ENCODE measurements at regions not wholly inside any gene's neighbourhood (a gene's known extent, or its start where the extent isn't known, plus 50 kb on each side); places are given as distances from the start of the nearest gene placed in this dataset.

GRCh38 chr6:48928937-48929336 is 534.1 kb downstream of the MMUT start:
- CTCF ChIA-PET: no interaction called here

GRCh38 chr6:48922837-48923236 is 540.2 kb downstream of the MMUT start:
- no peaks in the 10 kb centered on the region for H3K9me3 Mint-ChIP-seq (ENCODE audit: low read depth)
- intact Hi-C loops (cut with DNase I, micrococcal nuclease): no loop called here
- no peaks in the 10 kb centered on the region for H3K27me3 Mint-ChIP-seq
- DNase-seq: no peak
- no peak for ATAC-seq
- POLR2A ChIA-PET: no interaction called here
- no peaks in the 10 kb centered on the region for H3K4me1 Mint-ChIP-seq
- no peaks in the 10 kb centered on the region for H3K36me3 Mint-ChIP-seq (ENCODE audit: low read depth)
- no peak overlapping the region for H3K4me3 Mint-ChIP-seq
- CTCF ChIA-PET: no interaction called here
- no peak overlapping the region for H3K27ac Mint-ChIP-seq

More at GRCh38 chr6:48928937-48929336, 534.1 kb downstream of the MMUT start:
- ATAC-seq (no peak), DNase-seq (no peak)
- intact Hi-C loops (cut with DNase I, micrococcal nuclease): no loop called here
- H3K27ac Mint-ChIP-seq: no peak overlapping the region
- no peaks in the 10 kb centered on the region for H3K27me3 Mint-ChIP-seq
- H3K36me3 Mint-ChIP-seq (ENCODE audit: low read depth): no peaks in the 10 kb centered on the region
- no peaks in the 10 kb centered on the region for H3K4me1 Mint-ChIP-seq
- H3K4me3 Mint-ChIP-seq: no peak overlapping the region
- POLR2A ChIA-PET: no interaction called here
- H3K9me3 Mint-ChIP-seq (ENCODE audit: low read depth): peaks cover 9% of the 10 kb centered on the region

- Mint-ChIP-seq H3K4me3 (no peak overlapping the region), H3K36me3 (ENCODE audit: low read depth) (no peaks in the 10 kb centered on the region), H3K4me1 (no peaks in the 10 kb centered on the region), H3K27ac (no peak overlapping the region), H3K9me3 (ENCODE audit: low read depth) (peaks cover 7% of the 10 kb centered on the region), H3K27me3 (no peaks in the 10 kb centered on the region)
- ChIA-PET POLR2A (no interaction called here), CTCF (interaction anchor here (0.5 to 0.6 kb wide), 2 partner anchors 25 to 201 kb away, joined by 3 read pairs; no protein-coding TSS in a partner anchor)
- ATAC-seq: no peak
- intact Hi-C loops (cut with DNase I, micrococcal nuclease): no loop called here
- no peak for DNase-seq
These were observed 543.5 kb downstream of the MMUT start for GRCh38 chr6:48919555-48919954.

GRCh38 chr6:48917233-48917632 is 545.8 kb downstream of the MMUT start:
- no peak for ATAC-seq
- ChIA-PET CTCF (no interaction called here), POLR2A (no interaction called here)
- Mint-ChIP-seq H3K4me1 (no peaks in the 10 kb centered on the region), H3K4me3 (no peak overlapping the region), H3K9me3 (ENCODE audit: low read depth) (peaks cover 7% of the 10 kb centered on the region), H3K27ac (no peak overlapping the region), H3K27me3 (no peaks in the 10 kb centered on the region), H3K36me3 (ENCODE audit: low read depth) (no peaks in the 10 kb centered on the region)
- intact Hi-C loops (cut with DNase I, micrococcal nuclease): no loop called here
- DNase-seq: no peak

GRCh38 chr6:48916607-48917006 is 546.4 kb downstream of the MMUT start:
- no peak for ATAC-seq
- Mint-ChIP-seq H3K27ac (no peak overlapping the region), H3K9me3 (ENCODE audit: low read depth) (peaks cover 7% of the 10 kb centered on the region), H3K4me3 (no peak overlapping the region), H3K27me3 (no peaks in the 10 kb centered on the region), H3K36me3 (ENCODE audit: low read depth) (no peaks in the 10 kb centered on the region), H3K4me1 (no peaks in the 10 kb centered on the region)
- POLR2A ChIA-PET: no interaction called here
- intact Hi-C loops (cut with DNase I, micrococcal nuclease): no loop called here
- CTCF ChIA-PET: no interaction called here
- no peak for DNase-seq

GRCh38 chr6:48915591-48915990 is 547.5 kb downstream of the MMUT start:
- Mint-ChIP-seq H3K9me3 (ENCODE audit: low read depth) (peaks cover 7% of the 10 kb centered on the region), H3K4me1 (no peaks in the 10 kb centered on the region), H3K4me3 (no peak overlapping the region), H3K36me3 (ENCODE audit: low read depth) (no peaks in the 10 kb centered on the region), H3K27ac (no peak overlapping the region), H3K27me3 (no peaks in the 10 kb centered on the region)
- CTCF ChIA-PET: no interaction called here
- POLR2A ChIA-PET: no interaction called here
- DNase-seq (no peak), ATAC-seq (no peak)
- intact Hi-C loops (cut with DNase I, micrococcal nuclease): no loop called here

- H3K27me3 Mint-ChIP-seq: no peaks in the 10 kb centered on the region
- H3K27ac Mint-ChIP-seq: no peak overlapping the region
- ChIA-PET CTCF (no interaction called here), POLR2A (no interaction called here)
- H3K9me3 Mint-ChIP-seq (ENCODE audit: low read depth): peaks cover 7% of the 10 kb centered on the region
- H3K4me1 Mint-ChIP-seq: no peaks in the 10 kb centered on the region
- ATAC-seq (no peak), DNase-seq (no peak)
- no peaks in the 10 kb centered on the region for H3K36me3 Mint-ChIP-seq (ENCODE audit: low read depth)
- H3K4me3 Mint-ChIP-seq: no peak overlapping the region
- intact Hi-C loops (cut with DNase I, micrococcal nuclease): no loop called here
These were observed 550.5 kb downstream of the MMUT start for GRCh38 chr6:48912503-48912902.

- Mint-ChIP-seq H3K36me3 (ENCODE audit: low read depth) (no peaks in the 10 kb centered on the region), H3K27me3 (no peaks in the 10 kb centered on the region), H3K27ac (no peak overlapping the region), H3K4me3 (no peak overlapping the region), H3K4me1 (no peaks in the 10 kb centered on the region), H3K9me3 (ENCODE audit: low read depth) (peaks cover 7% of the 10 kb centered on the region)
- intact Hi-C loops (cut with DNase I, micrococcal nuclease): no loop called here
- ATAC-seq: no peak
- ChIA-PET CTCF (interaction anchor here (0.6 kb wide), 1 partner anchor 522 kb away, joined by 3 read pairs; no protein-coding TSS in a partner anchor), POLR2A (no interaction called here)
- no peak for DNase-seq
These were observed 558.2 kb downstream of the MMUT start for GRCh38 chr6:48904809-48905208.

GRCh38 chr6:48894469-48894868 is 568.6 kb downstream of the MMUT start:
- ATAC-seq: no peak
- no peak overlapping the region for H3K27ac Mint-ChIP-seq

GRCh38 chr6:48893048-48893447 is 570.0 kb downstream of the MMUT start:
- ATAC-seq: no peak
- ChIA-PET POLR2A (no interaction called here), CTCF (no interaction called here)
- intact Hi-C loops (cut with DNase I, micrococcal nuclease): no loop called here
- Mint-ChIP-seq H3K4me1 (no peaks in the 10 kb centered on the region), H3K27me3 (no peaks in the 10 kb centered on the region), H3K27ac (no peak overlapping the region), H3K36me3 (ENCODE audit: low read depth) (no peaks in the 10 kb centered on the region), H3K4me3 (no peak overlapping the region), H3K9me3 (ENCODE audit: low read depth) (peaks cover 4% of the 10 kb centered on the region)
- DNase-seq: no peak

More at GRCh38 chr6:48894469-48894868, 568.6 kb downstream of the MMUT start:
- H3K4me3 Mint-ChIP-seq: no peak overlapping the region
- H3K27me3 Mint-ChIP-seq: no peaks in the 10 kb centered on the region
- DNase-seq: no peak
- H3K36me3 Mint-ChIP-seq (ENCODE audit: low read depth): no peaks in the 10 kb centered on the region
- intact Hi-C loops (cut with DNase I, micrococcal nuclease): no loop called here
- no peaks in the 10 kb centered on the region for H3K4me1 Mint-ChIP-seq
- peaks cover 4% of the 10 kb centered on the region for H3K9me3 Mint-ChIP-seq (ENCODE audit: low read depth)
- ChIA-PET CTCF (interaction anchor here (0.7 kb wide), 1 partner anchor 25 kb away, joined by 3 read pairs; no protein-coding TSS in a partner anchor), POLR2A (no interaction called here)

- no peak for ATAC-seq
- H3K9me3 Mint-ChIP-seq (ENCODE audit: low read depth): peaks cover 4% of the 10 kb centered on the region
- H3K27ac Mint-ChIP-seq: no peak overlapping the region
- H3K4me1 Mint-ChIP-seq: no peaks in the 10 kb centered on the region
- ChIA-PET POLR2A (no interaction called here), CTCF (interaction anchor here (0.5 kb wide), 1 partner anchor 497 kb away, joined by 3 read pairs; no protein-coding TSS in a partner anchor)
- intact Hi-C loops (cut with DNase I, micrococcal nuclease): no loop called here
- H3K36me3 Mint-ChIP-seq (ENCODE audit: low read depth): no peaks in the 10 kb centered on the region
- no peaks in the 10 kb centered on the region for H3K27me3 Mint-ChIP-seq
- no peak overlapping the region for H3K4me3 Mint-ChIP-seq
- DNase-seq: no peak
These were observed 571.7 kb downstream of the MMUT start for GRCh38 chr6:48891308-48891707.

GRCh38 chr6:48889429-48889828 is 573.6 kb downstream of the MMUT start:
- H3K27me3 Mint-ChIP-seq: no peaks in the 10 kb centered on the region
- H3K36me3 Mint-ChIP-seq (ENCODE audit: low read depth): no peaks in the 10 kb centered on the region
- H3K4me3 Mint-ChIP-seq: no peak overlapping the region
- ATAC-seq (no peak), DNase-seq (no peak)
- H3K27ac Mint-ChIP-seq: no peak overlapping the region
- H3K9me3 Mint-ChIP-seq (ENCODE audit: low read depth): peaks cover 1% of the 10 kb centered on the region
- no peaks in the 10 kb centered on the region for H3K4me1 Mint-ChIP-seq
- intact Hi-C loops (cut with DNase I, micrococcal nuclease): no loop called here
- ChIA-PET POLR2A (interaction anchor here (0.8 kb wide), 1 partner anchor 85 kb away, joined by 3 read pairs; no protein-coding TSS in a partner anchor), CTCF (no interaction called here)

GRCh38 chr6:48883116-48883515 is 579.9 kb downstream of the MMUT start:
- ChIA-PET POLR2A (no interaction called here), CTCF (no interaction called here)
- intact Hi-C loops (cut with DNase I, micrococcal nuclease): no loop called here
- Mint-ChIP-seq H3K27me3 (no peaks in the 10 kb centered on the region), H3K4me3 (no peak overlapping the region), H3K27ac (no peak overlapping the region), H3K4me1 (no peaks in the 10 kb centered on the region), H3K9me3 (ENCODE audit: low read depth) (peaks cover 4% of the 10 kb centered on the region), H3K36me3 (ENCODE audit: low read depth) (no peaks in the 10 kb centered on the region)
- ATAC-seq (no peak), DNase-seq (no peak)

Measured in activated CD4-positive, alpha-beta T cell treated with anti-CD3 and anti-CD28 coated beads for 36 hours (primary cell).